Brain microvascular endothelial cell (primary cell): ENCODE measurements at regions not wholly inside any gene's neighbourhood (a gene's known extent, or its start where the extent isn't known, plus 50 kb on each side); places are given as distances from the start of the nearest gene placed in this dataset.

Experiments
- DNase-seq: peaks from one replicate; pipeline ENCODE4 v3.0.0-alpha.2; 2020
- H3K27ac ChIP-seq: fragments of 250-450 bp; sonication (Bioruptor Pico); 2 replicates; pipeline ENCODE4 v1.5.1; 2020; ENCODE audit warnings: mild to moderate bottlenecking, moderate library complexity
- H3K27me3 ChIP-seq: fragments of 250-450 bp; sonication (Bioruptor Pico); replicated peaks from 2 replicates; pipeline ENCODE4 v1.5.1; 2020; ENCODE audit warnings: mild to moderate bottlenecking
- H3K36me3 ChIP-seq: fragments of 250-450 bp; sonication (Bioruptor Pico); replicated peaks from 2 replicates; pipeline ENCODE4 v1.5.1; 2020; ENCODE audit warnings: mild to moderate bottlenecking
- H3K4me3 ChIP-seq: 2 replicates; pipeline ENCODE4 v1.5.1; 2011; ENCODE audit warnings: low read depth, mild to moderate bottlenecking, control low read depth, low read length, moderate library complexity
- CTCF ChIP-seq: IDR thresholded peaks from 2 replicates; pipeline ENCODE4 v1.5.1; 2011; ENCODE audit warnings: low read depth, mild to moderate bottlenecking, moderate library complexity, low read length, control low read depth, inconsistent platforms; ENCODE audit errors: missing control alignments
- in situ Hi-C: cut with HindIII; loops from 2 replicates; pipeline ENCODE4 v1.10.0; 2017; ENCODE audit warnings: low sequenced_read_pairs, low pct_ligation_motif_present

GRCh38 chr2:164386231-164386630, 235.1 kb downstream of the GRB14 start:
- peak; percentile 9 for DNase-seq
- TF ChIP-seq CTCF: no peak
- in situ Hi-C loops: no loop called here
- Histone ChIP-seq H3K36me3 (no peaks in the 10 kb centered on the region), H3K27ac (no peak overlapping the region), H3K4me3 (no peak overlapping the region), H3K27me3 (no peaks in the 10 kb centered on the region)

GRCh38 chr2:164384434-164384833, 236.8 kb downstream of the GRB14 start:
- TF ChIP-seq CTCF: no peak
- H3K36me3 ChIP-seq: no peaks in the 10 kb centered on the region
- H3K27me3 ChIP-seq: no peaks in the 10 kb centered on the region
- in situ Hi-C loops: no loop called here
- no peak overlapping the region for H3K27ac ChIP-seq
- DNase-seq: no peak
- H3K4me3 ChIP-seq: no peak overlapping the region

GRCh38 chr2:164371916-164372315, 249.4 kb downstream of the GRB14 start:
- H3K36me3 ChIP-seq: no peaks in the 10 kb centered on the region
- DNase-seq: no peak
- H3K27me3 ChIP-seq: no peaks in the 10 kb centered on the region
- H3K27ac ChIP-seq: no peak overlapping the region
- no peak for TF ChIP-seq CTCF
- in situ Hi-C loops: no loop called here
- no peak overlapping the region for H3K4me3 ChIP-seq

GRCh38 chr2:164369366-164369765, 251.9 kb downstream of the GRB14 start:
- DNase-seq: peak; percentile 43
- Histone ChIP-seq H3K27ac (peak overlapping the region; percentile 37), H3K36me3 (no peaks in the 10 kb centered on the region), H3K4me3 (no peak overlapping the region), H3K27me3 (no peaks in the 10 kb centered on the region)
- in situ Hi-C loops: no loop called here
- TF ChIP-seq CTCF: no peak

- H3K27ac ChIP-seq: peak overlapping the region; percentile 37
- H3K36me3 ChIP-seq: no peaks in the 10 kb centered on the region
- H3K27me3 ChIP-seq: no peaks in the 10 kb centered on the region
- DNase-seq: no peak
- no peak for TF ChIP-seq CTCF
- in situ Hi-C loops: no loop called here
- H3K4me3 ChIP-seq: no peak overlapping the region
Observed at GRCh38 chr2:164368896-164369295, 252.4 kb downstream of the GRB14 start.

GRCh38 chr2:164363646-164364045, 257.6 kb downstream of the GRB14 start:
- no peak overlapping the region for H3K27ac ChIP-seq
- no peaks in the 10 kb centered on the region for H3K36me3 ChIP-seq
- H3K4me3 ChIP-seq: no peak overlapping the region
- DNase-seq: no peak
- no peaks in the 10 kb centered on the region for H3K27me3 ChIP-seq
- in situ Hi-C loops: no loop called here
- no peak for TF ChIP-seq CTCF
